GM18519 (cell line): ENCODE measurements at regions not wholly inside any gene's neighbourhood (a gene's known extent, or its start where the extent isn't known, plus 50 kb on each side); places are given as distances from the start of the nearest gene placed in this dataset.

ENCODE experiments used
- ATAC-seq: cut with Tn5 transposase; IDR thresholded peaks from one replicate; pipeline ENCODE4 v1.9.1; 2021; ENCODE audit warnings: mild to moderate bottlenecking, moderate library complexity; ENCODE audit not compliant: unreplicated experiment, low FRiP score

- ATAC-seq = no peak
These were observed 68.7 kb upstream of the TMPO start for GRCh38 chr12:98446682-98447081.

GRCh38 chr12:98449584-98449983 lies 65.8 kb upstream of the TMPO start:
- no peak for ATAC-seq

- no peak for ATAC-seq
These were observed 62.3 kb upstream of the TMPO start for GRCh38 chr12:98453070-98453469.

GRCh38 chr12:98453492-98453891 lies 61.9 kb upstream of the TMPO start:
- no peak for ATAC-seq

GRCh38 chr12:98456041-98456440 lies 59.3 kb upstream of the TMPO start:
- no peak for ATAC-seq

GRCh38 chr12:98456576-98457573 lies 58.5 kb upstream of the TMPO start:
- ATAC-seq = no peak

GRCh38 chr12:98464190-98464589 lies 51.2 kb upstream of the TMPO start:
- no peak for ATAC-seq

GRCh38 chr12:98465505-98465904 lies 49.9 kb upstream of the TMPO start:
- no peak for ATAC-seq
